ENCODE measurements at regions not wholly inside any gene's neighbourhood (a gene's known extent, or its start where the extent isn't known, plus 50 kb on each side); places are given as distances from the start of the nearest gene placed in this dataset.

GRCh38 chr2:117701365-117701764 lies 113.1 kb upstream of the DDX18 start:
- TF ChIP-seq, protein P1, sequence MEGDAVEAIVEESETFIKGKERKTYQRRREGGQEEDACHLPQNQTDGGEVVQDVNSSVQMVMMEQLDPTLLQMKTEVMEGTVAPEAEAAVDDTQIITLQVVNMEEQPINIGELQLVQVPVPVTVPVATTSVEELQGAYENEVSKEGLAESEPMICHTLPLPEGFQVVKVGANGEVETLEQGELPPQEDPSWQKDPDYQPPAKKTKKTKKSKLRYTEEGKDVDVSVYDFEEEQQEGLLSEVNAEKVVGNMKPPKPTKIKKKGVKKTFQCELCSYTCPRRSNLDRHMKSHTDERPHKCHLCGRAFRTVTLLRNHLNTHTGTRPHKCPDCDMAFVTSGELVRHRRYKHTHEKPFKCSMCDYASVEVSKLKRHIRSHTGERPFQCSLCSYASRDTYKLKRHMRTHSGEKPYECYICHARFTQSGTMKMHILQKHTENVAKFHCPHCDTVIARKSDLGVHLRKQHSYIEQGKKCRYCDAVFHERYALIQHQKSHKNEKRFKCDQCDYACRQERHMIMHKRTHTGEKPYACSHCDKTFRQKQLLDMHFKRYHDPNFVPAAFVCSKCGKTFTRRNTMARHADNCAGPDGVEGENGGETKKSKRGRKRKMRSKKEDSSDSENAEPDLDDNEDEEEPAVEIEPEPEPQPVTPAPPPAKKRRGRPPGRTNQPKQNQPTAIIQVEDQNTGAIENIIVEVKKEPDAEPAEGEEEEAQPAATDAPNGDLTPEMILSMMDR (IDR thresholded peaks at IDR 0.05) = no peak
- no peak for TF ChIP-seq EP300 (IDR thresholded peaks at IDR 0.05)

All from suprapubic skin (tissue), 3 donors.